Transverse colon (tissue), 4 donors: ENCODE measurements at regions not wholly inside any gene's neighbourhood (a gene's known extent, or its start where the extent isn't known, plus 50 kb on each side); places are given as distances from the start of the nearest gene placed in this dataset.

Experiments used
- DNase-seq: peaks from one replicate; pipeline ENCODE4 v3.0.0-alpha.2; 2019
- H3K27ac ChIP-seq, 4 donors: fragments of 200-600 bp; sonication (generic); 2 replicates each; pipeline ENCODE4 v1.5.1; 2016 to 2018; ENCODE audit warnings: inconsistent platforms in 4 of 4
- H3K27me3 ChIP-seq: fragments of 200-600 bp; sonication (generic); 2 replicates; pipeline ENCODE4 v1.5.1; 2017; ENCODE audit warnings: inconsistent platforms
- H3K36me3 ChIP-seq, 4 donors: fragments of 200-600 bp; sonication (generic); 2 replicates each; pipeline ENCODE4 v1.5.1; 2017 to 2019; ENCODE audit warnings: inconsistent platforms in 4 of 4
- H3K4me1 ChIP-seq, 4 donors: fragments of 200-600 bp; sonication (generic); 2 replicates each; pipeline ENCODE4 v1.5.1; 2017 to 2020; ENCODE audit warnings: inconsistent platforms in 4 of 4
- H3K4me3 ChIP-seq, 4 donors: fragments of 200-600 bp; sonication (generic); 1 replicate in 1 of 4; 2 replicates in 3 of 4; pipeline versions ENCODE4 v1.5.1 to v1.6.1; 2017 to 2019; ENCODE audit warnings: inconsistent platforms in 4 of 4
- H3K9me3 ChIP-seq, 2 donors: fragments of 200-600 bp; sonication (generic); 2 replicates each; pipeline ENCODE4 v1.5.1; 2017 to 2019; ENCODE audit warnings: inconsistent platforms in 2 of 2
- CTCF ChIP-seq, 5 experiments: fragments of 200-600 bp in 3 of 5; fragments of 450-650 bp in 2 of 5; sonication (generic) in 3 of 5; IDR thresholded peaks; 1 replicate in 2 of 5; 2 replicates in 3 of 5; pipeline ENCODE4 v1.5.1; 2016 to 2017; ENCODE audit warnings: antibody characterized with exemption in 5 of 5, inconsistent platforms in 3 of 5, mild to moderate bottlenecking in 2 of 5, moderate library complexity in 1 of 5
- EP300 ChIP-seq: sonication (generic); formaldehyde crosslinking; IDR thresholded peaks from one replicate; pipeline ENCODE4 v1.6.1; 2017; ENCODE audit warnings: antibody characterized with exemption, low read depth
- POLR2A ChIP-seq: fragments of 450-650 bp; IDR thresholded peaks from one replicate; pipeline ENCODE4 v1.6.1; 2016; ENCODE audit warnings: antibody characterized with exemption, mild to moderate bottlenecking, moderate library complexity
- POLR2AphosphoS5 ChIP-seq, 3 donors: sonication (generic); formaldehyde crosslinking; IDR thresholded peaks; one replicate each; pipeline ENCODE4 v1.6.1; 2016; ENCODE audit warnings: antibody characterized with exemption in 3 of 3
- WGBS, 2 donors: methylation state at CpG; one replicate each; pipeline ENCODE4 v1.1.5; 2018; ENCODE audit warnings: low coverage in 1 of 2; 5-methylcytosine and 5-hydroxymethylcytosine counted together
- in situ Hi-C, 4 donors: fragments of 200-750 bp; cut with MboI; loops; one replicate each; pipeline versions ENCODE4 v1.15.0 to v1.15.1; 2017; ENCODE audit warnings: low sequenced_read_pairs in 3 of 4, low pct_ligation_motif_present in 1 of 4, low pct_unique_long_range_greater_than_20kb in 1 of 4
- intact Hi-C: fragments of 100-400 bp; cut with DNase I; formaldehyde crosslinking; loops from one replicate; pipeline ENCODE4 v1.15.1; 2023; ENCODE audit warnings: low total_unique reads

GRCh38 chr4:35772291-35772690, 472.0 kb downstream of the ARAP2 start:
- H3K36me3 ChIP-seq, result no peaks in the 10 kb centered on the region
- TF ChIP-seq CTCF (IDR thresholded peaks at IDR 0.05) (no peak), EP300 (no peak), POLR2AphosphoS5 (IDR thresholded peaks at IDR 0.05) (no peak), POLR2A (no peak)
- DNase-seq, result no peak
- H3K4me1 ChIP-seq, result no peaks in the 10 kb centered on the region
- 83 to 85% methylated on average over 2 of the region's 2 CpGs for WGBS, 2 donors
- intact Hi-C loops (no loop called here), in situ Hi-C loops (no loop called here)
- no peaks in the 10 kb centered on the region for H3K9me3 ChIP-seq
- no peak overlapping the region for H3K27ac ChIP-seq
- no peaks in the 10 kb centered on the region for H3K27me3 ChIP-seq
- no peak overlapping the region for H3K4me3 ChIP-seq

DNA sequence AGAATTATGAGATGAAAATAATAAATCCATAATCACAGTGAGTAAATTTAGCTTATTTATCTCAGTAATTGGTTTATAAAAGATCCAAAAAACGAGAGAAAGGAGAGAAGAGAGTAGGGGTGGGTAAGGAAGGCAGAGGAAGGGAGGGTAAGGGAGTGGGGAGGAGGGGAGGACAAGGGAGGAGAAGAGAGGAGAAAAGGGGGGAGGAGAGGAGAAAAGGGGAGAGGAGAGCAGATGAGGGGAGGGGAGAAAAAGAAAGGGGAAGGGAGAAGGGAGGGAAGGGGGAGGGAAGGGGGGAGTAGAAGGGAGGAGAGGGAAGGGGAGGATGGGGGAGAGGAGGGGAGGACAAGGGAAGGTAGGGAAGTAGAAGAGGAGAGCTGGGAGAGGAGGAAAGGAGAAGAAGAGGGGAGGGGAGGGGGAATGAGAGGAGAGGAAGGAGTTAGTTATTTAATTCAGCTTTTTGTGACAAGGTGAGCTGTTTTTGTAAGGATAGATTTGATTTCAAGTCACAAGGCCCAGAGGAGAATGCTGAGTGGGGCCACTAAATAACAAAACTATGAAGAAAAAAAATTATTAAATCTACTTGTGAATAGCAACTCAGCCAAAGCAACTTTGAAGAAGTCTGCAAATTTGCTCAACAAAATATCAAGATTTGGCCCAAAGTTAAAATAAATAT, 454.3 kb downstream of the ARAP2 start:
- intact Hi-C loops, result no loop called here
- Histone ChIP-seq H3K4me1 (no peaks in the 10 kb centered on the region), H3K36me3 (no peaks in the 10 kb centered on the region), H3K27ac (no peak overlapping the region), H3K9me3 (peaks cover 0 to 5% of the 10 kb centered on the region in 2 donors), H3K27me3 (no peaks in the 10 kb centered on the region), H3K4me3 (no peak overlapping the region)
- no peak for TF ChIP-seq POLR2AphosphoS5 (IDR thresholded peaks at IDR 0.05)
- no peak for TF ChIP-seq POLR2A
- TF ChIP-seq EP300, result no peak
- TF ChIP-seq CTCF (IDR thresholded peaks at IDR 0.05), result no peak
- in situ Hi-C loops, result no loop called here
- 3 to 10% methylated on average over 1 of the region's 1 CpG for WGBS, 2 donors
- DNase-seq, result no peak

DNA sequence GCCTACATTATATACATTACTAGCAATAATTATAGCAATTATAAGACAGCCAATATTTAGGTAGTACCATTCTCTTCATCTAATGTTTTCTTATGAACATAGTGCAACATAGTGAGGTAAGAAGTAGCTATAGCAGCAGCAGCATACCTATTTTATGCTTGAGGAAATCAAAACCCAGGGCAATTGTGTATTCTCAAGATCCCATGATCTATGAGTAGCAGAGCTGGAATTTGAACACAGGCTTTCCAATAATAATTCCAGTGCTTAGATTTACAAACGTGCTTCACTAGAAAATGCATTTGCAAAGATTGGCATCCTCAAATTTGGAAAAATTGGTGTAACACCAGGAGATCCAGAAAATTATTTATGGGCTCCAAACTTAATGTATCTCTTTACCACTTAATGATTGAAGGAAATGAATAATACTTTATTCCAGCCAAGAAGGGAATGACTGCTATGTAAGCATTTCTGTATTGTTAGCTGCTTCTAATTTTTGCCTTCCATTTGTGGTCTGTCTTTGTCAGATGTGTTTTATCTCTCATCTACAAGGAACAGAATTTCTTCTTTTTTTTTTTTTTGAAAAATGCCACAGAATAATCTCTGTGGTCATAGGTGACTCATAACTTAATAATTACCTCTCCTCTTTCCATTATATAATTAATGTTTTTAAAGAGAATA, 451.1 kb downstream of the ARAP2 start:
- no peak for DNase-seq
- Histone ChIP-seq H3K9me3 (peaks cover 5 to 14% of the 10 kb centered on the region in 2 donors), H3K36me3 (no peaks in the 10 kb centered on the region), H3K4me1 (no peaks in the 10 kb centered on the region), H3K27ac (no peak overlapping the region), H3K27me3 (no peaks in the 10 kb centered on the region), H3K4me3 (no peak overlapping the region)
- intact Hi-C loops, result no loop called here
- 45 to 67% methylated on average over 1 of the region's 1 CpG for whole genome bisulfite sequencing, 2 donors
- in situ Hi-C loops, result no loop called here
- TF ChIP-seq POLR2AphosphoS5 (IDR thresholded peaks at IDR 0.05), result no peak
- TF ChIP-seq POLR2A, result no peak
- no peak for TF ChIP-seq EP300
- no peak for TF ChIP-seq CTCF (IDR thresholded peaks at IDR 0.05)

- no peaks in the 10 kb centered on the region for H3K4me1 ChIP-seq
- H3K9me3 ChIP-seq, result peaks cover 5 to 14% of the 10 kb centered on the region in 2 donors
- H3K27ac ChIP-seq, result no peak overlapping the region
- no peak for TF ChIP-seq POLR2A
- no peak for TF ChIP-seq CTCF (IDR thresholded peaks at IDR 0.05)
- TF ChIP-seq POLR2AphosphoS5 (IDR thresholded peaks at IDR 0.05), result no peak
- no peak for TF ChIP-seq EP300
- DNase-seq, result no peak
- no peak overlapping the region for H3K4me3 ChIP-seq
- in situ Hi-C loops, result no loop called here
- WGBS, 2 donors, result 68 to 90% methylated on average over 1 of the region's 1 CpG
- H3K36me3 ChIP-seq, result no peaks in the 10 kb centered on the region
- intact Hi-C loops, result no loop called here
- H3K27me3 ChIP-seq, result no peaks in the 10 kb centered on the region
Measured at GRCh38 chr4:35793766-35794165, 450.5 kb downstream of the ARAP2 start.
